Esophagus muscularis mucosa (tissue), 4 donors: ENCODE measurements at regions not wholly inside any gene's neighbourhood (a gene's known extent, or its start where the extent isn't known, plus 50 kb on each side); places are given as distances from the start of the nearest gene placed in this dataset.

Experiments
- EP300 ChIP-seq: sonication (generic); formaldehyde crosslinking; IDR thresholded peaks from one replicate; pipeline ENCODE4 v1.6.1; 2017; ENCODE audit warnings: antibody characterized with exemption
- POLR2A ChIP-seq: fragments of 450-650 bp; IDR thresholded peaks from one replicate; pipeline ENCODE4 v1.6.1; 2017; ENCODE audit warnings: antibody characterized with exemption, moderate library complexity, mild to moderate bottlenecking, low read depth
- POLR2AphosphoS5 ChIP-seq, 2 donors: sonication (generic); formaldehyde crosslinking; IDR thresholded peaks; one replicate each; pipeline ENCODE4 v1.6.1; 2017; ENCODE audit warnings: antibody characterized with exemption in 2 of 2
- TF ChIP-seq, protein P1 (sequence below), 3 experiments: fragments of 200-600 bp in 2 of 3; fragments of 450-650 bp in 1 of 3; sonication (generic) in 2 of 3; IDR thresholded peaks; one replicate each; pipeline ENCODE4 v1.5.1; 2017 to 2019; ENCODE audit warnings: antibody characterized with exemption in 3 of 3, mild to moderate bottlenecking in 2 of 3, moderate library complexity in 1 of 3

DNA sequence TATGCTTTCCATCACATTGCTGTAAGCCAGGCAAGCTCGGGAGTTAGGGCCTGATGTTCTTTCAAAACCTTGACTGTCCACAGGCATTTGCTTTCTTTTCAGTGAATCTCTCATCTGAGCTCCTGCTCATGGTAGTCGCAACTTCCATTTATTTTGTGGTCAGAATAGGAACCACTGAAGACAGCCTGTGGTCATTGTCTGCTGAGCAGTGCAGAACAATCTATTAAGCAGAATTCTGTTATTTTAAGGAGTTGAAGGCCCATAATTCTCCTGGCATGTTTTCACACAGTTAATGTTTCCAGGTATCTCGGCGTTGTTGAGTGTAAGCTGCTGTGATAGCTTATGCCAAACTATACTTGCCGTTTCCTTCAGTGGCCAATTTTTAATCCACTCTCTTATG is 491.1 kb upstream of the AKR1E2 start:
- TF ChIP-seq, protein P1, sequence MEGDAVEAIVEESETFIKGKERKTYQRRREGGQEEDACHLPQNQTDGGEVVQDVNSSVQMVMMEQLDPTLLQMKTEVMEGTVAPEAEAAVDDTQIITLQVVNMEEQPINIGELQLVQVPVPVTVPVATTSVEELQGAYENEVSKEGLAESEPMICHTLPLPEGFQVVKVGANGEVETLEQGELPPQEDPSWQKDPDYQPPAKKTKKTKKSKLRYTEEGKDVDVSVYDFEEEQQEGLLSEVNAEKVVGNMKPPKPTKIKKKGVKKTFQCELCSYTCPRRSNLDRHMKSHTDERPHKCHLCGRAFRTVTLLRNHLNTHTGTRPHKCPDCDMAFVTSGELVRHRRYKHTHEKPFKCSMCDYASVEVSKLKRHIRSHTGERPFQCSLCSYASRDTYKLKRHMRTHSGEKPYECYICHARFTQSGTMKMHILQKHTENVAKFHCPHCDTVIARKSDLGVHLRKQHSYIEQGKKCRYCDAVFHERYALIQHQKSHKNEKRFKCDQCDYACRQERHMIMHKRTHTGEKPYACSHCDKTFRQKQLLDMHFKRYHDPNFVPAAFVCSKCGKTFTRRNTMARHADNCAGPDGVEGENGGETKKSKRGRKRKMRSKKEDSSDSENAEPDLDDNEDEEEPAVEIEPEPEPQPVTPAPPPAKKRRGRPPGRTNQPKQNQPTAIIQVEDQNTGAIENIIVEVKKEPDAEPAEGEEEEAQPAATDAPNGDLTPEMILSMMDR (IDR thresholded peaks at IDR 0.05) = no peak
- TF ChIP-seq POLR2A (no peak), EP300 (no peak), POLR2AphosphoS5 (IDR thresholded peaks at IDR 0.05) (no peak)
